ENCODE measurements at regions not wholly inside any gene's neighbourhood (a gene's known extent, or its start where the extent isn't known, plus 50 kb on each side); places are given as distances from the start of the nearest gene placed in this dataset.
"Not testable (repeated sequence)": the region's sequence is repeated elsewhere in the genome, so short reads cannot be mapped to it uniquely, and the experiment has no call there.

DNA sequence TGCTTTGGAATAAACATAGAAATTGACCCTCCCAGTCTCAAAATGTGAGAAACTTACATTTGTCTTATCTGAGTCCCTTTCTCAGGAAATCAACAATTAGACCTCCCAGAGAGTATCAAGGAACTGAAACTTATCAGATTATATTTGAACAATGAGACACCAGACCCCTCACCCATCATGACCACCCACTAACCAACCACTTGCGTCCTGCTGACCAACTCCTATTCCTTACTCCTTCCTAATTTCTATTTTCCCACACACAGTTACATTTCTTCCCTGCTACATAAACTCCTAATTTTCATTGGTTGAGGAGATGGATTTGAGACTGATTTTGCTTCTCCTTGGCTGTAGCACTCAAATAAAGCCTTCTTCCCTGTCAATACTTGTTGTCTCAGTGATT is 97.9 kb downstream of the TPBG start:
- no peak overlapping the region for H2AFZ ChIP-seq (ENCODE audit: low read depth, low read length)
- H3K4me3 ChIP-seq (ENCODE audit: insufficient read depth, low read depth, low read length), result no peak overlapping the region
- H3K79me2 ChIP-seq (ENCODE audit: insufficient read depth, low read length), result no peaks in the 10 kb centered on the region
- no peak overlapping the region for H3K4me3 Mint-ChIP-seq (ENCODE audit: unreplicated experiment)
- no peaks in the 10 kb centered on the region for H3K27me3 ChIP-seq (ENCODE audit: insufficient read depth, low read length)
- no peak overlapping the region for H3K4me2 ChIP-seq (ENCODE audit: low read length)
- H3K4me1 Mint-ChIP-seq (ENCODE audit: low read depth, unreplicated experiment), result no peaks in the 10 kb centered on the region
- no peaks in the 10 kb centered on the region for H3K36me3 ChIP-seq (ENCODE audit: insufficient read depth, low read length)
- H3K4me1 ChIP-seq (ENCODE audit: insufficient read depth, low read length), result no peaks in the 10 kb centered on the region
- peaks cover 6% of the 10 kb centered on the region for H3K9me3 ChIP-seq (ENCODE audit: insufficient read depth, low read depth, low read length)
- FAIRE-seq (no peak), DNase-seq (ENCODE audit: low read depth) (no peak)
- no peak overlapping the region for H3K27ac ChIP-seq (ENCODE audit: low read depth, low read length)
- no peak overlapping the region for H3K9ac ChIP-seq (ENCODE audit: low read length)
- no peak for TF ChIP-seq EZH2 (IDR thresholded peaks at IDR 0.05; ENCODE audit: insufficient read depth, low read length)
- TF ChIP-seq, protein P1, sequence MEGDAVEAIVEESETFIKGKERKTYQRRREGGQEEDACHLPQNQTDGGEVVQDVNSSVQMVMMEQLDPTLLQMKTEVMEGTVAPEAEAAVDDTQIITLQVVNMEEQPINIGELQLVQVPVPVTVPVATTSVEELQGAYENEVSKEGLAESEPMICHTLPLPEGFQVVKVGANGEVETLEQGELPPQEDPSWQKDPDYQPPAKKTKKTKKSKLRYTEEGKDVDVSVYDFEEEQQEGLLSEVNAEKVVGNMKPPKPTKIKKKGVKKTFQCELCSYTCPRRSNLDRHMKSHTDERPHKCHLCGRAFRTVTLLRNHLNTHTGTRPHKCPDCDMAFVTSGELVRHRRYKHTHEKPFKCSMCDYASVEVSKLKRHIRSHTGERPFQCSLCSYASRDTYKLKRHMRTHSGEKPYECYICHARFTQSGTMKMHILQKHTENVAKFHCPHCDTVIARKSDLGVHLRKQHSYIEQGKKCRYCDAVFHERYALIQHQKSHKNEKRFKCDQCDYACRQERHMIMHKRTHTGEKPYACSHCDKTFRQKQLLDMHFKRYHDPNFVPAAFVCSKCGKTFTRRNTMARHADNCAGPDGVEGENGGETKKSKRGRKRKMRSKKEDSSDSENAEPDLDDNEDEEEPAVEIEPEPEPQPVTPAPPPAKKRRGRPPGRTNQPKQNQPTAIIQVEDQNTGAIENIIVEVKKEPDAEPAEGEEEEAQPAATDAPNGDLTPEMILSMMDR (IDR thresholded peaks at IDR 0.05; ENCODE audit: insufficient read depth, low read depth, low read length), result no peak
- no peaks in the 10 kb centered on the region for H3K27me3 Mint-ChIP-seq (ENCODE audit: low read depth, unreplicated experiment)
- H3K27ac Mint-ChIP-seq (ENCODE audit: unreplicated experiment), result no peak overlapping the region
- H3K36me3 Mint-ChIP-seq (ENCODE audit: low read depth, unreplicated experiment), result no peaks in the 10 kb centered on the region
- H3K9me3 Mint-ChIP-seq (ENCODE audit: unreplicated experiment), result peaks cover 7% of the 10 kb centered on the region
- H4K20me1 ChIP-seq (ENCODE audit: insufficient read depth, low read length), result no peaks in the 10 kb centered on the region

DNA sequence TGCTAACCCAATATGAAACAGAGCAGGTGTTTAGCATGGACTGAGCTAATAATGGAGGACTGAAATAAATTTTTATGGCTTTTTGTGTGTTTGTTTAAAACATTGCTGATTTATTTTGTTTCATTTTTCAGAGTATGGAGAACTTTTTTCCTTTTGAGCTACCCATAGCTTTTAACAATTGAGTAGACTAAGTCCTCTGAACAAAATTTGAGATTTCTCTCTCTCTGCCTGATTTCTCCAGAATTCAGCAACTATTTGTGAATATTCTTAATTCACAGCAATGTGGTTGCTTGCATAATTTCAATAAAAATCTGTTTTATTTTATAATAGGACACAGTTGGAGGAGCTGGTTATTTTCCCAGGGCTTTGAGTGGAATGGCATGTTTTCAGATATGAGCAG is 103.7 kb downstream of the TPBG start:
- no peak overlapping the region for H2AFZ ChIP-seq (ENCODE audit: low read depth, low read length)
- Mint-ChIP-seq H3K4me3 (ENCODE audit: unreplicated experiment) (no peak overlapping the region), H3K27me3 (ENCODE audit: low read depth, unreplicated experiment) (no peaks in the 10 kb centered on the region), H3K27ac (ENCODE audit: unreplicated experiment) (no peak overlapping the region), H3K36me3 (ENCODE audit: low read depth, unreplicated experiment) (no peaks in the 10 kb centered on the region), H3K9me3 (ENCODE audit: unreplicated experiment) (peaks cover 17% of the 10 kb centered on the region), H3K4me1 (ENCODE audit: low read depth, unreplicated experiment) (no peaks in the 10 kb centered on the region)
- H3K9me3 ChIP-seq (ENCODE audit: insufficient read depth, low read depth, low read length), result peaks cover 3% of the 10 kb centered on the region
- no peaks in the 10 kb centered on the region for H3K36me3 ChIP-seq (ENCODE audit: insufficient read depth, low read length)
- H3K4me3 ChIP-seq (ENCODE audit: insufficient read depth, low read depth, low read length), result no peak overlapping the region
- FAIRE-seq (no peak), DNase-seq (ENCODE audit: low read depth) (no peak)
- TF ChIP-seq EZH2 (IDR thresholded peaks at IDR 0.05; ENCODE audit: insufficient read depth, low read length), result no peak
- no peaks in the 10 kb centered on the region for H3K79me2 ChIP-seq (ENCODE audit: insufficient read depth, low read length)
- H3K27ac ChIP-seq (ENCODE audit: low read depth, low read length), result no peak overlapping the region
- H3K27me3 ChIP-seq (ENCODE audit: insufficient read depth, low read length), result no peaks in the 10 kb centered on the region
- H3K4me2 ChIP-seq (ENCODE audit: low read length), result no peak overlapping the region
- no peaks in the 10 kb centered on the region for H3K4me1 ChIP-seq (ENCODE audit: insufficient read depth, low read length)
- H4K20me1 ChIP-seq (ENCODE audit: insufficient read depth, low read length), result no peaks in the 10 kb centered on the region
- no peak overlapping the region for H3K9ac ChIP-seq (ENCODE audit: low read length)

DNA sequence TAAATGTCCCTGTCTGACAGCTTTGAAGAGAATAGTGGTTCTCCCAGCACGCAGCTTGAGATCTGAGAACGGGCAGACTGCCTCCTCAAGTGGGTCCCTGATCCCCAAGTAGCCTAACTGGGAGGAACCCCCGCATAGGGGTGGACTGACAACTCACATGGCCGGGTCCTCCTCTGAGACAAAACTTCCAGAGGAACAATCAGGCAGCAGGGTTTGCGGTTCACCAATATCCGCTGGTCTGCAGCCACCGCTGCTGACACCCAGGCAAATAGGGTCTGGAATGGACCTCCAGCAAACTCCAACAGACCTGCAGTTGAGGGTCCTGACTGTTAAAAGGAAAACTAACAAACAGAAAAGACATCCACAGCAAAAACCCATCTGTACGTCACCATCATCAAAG is 106.5 kb downstream of the TPBG start:
- H3K4me3 Mint-ChIP-seq (ENCODE audit: unreplicated experiment); H3K9me3 ChIP-seq (ENCODE audit: insufficient read depth, low read depth, low read length); H3K9ac ChIP-seq (ENCODE audit: low read length); H3K27ac Mint-ChIP-seq (ENCODE audit: unreplicated experiment); FAIRE-seq; H3K4me2 ChIP-seq (ENCODE audit: low read length); H3K27ac ChIP-seq (ENCODE audit: low read depth, low read length); H3K4me1 ChIP-seq (ENCODE audit: insufficient read depth, low read length); H4K20me1 ChIP-seq (ENCODE audit: insufficient read depth, low read length); H3K4me1 Mint-ChIP-seq (ENCODE audit: low read depth, unreplicated experiment); H3K36me3 Mint-ChIP-seq (ENCODE audit: low read depth, unreplicated experiment); H3K4me3 ChIP-seq (ENCODE audit: insufficient read depth, low read depth, low read length); H3K79me2 ChIP-seq (ENCODE audit: insufficient read depth, low read length); H3K36me3 ChIP-seq (ENCODE audit: insufficient read depth, low read length); DNase-seq (ENCODE audit: low read depth); H3K27me3 Mint-ChIP-seq (ENCODE audit: low read depth, unreplicated experiment); H3K27me3 ChIP-seq (ENCODE audit: insufficient read depth, low read length); H2AFZ ChIP-seq (ENCODE audit: low read depth, low read length): not testable (repeated sequence)
- H3K9me3 Mint-ChIP-seq (ENCODE audit: unreplicated experiment), result peaks cover 17% of the 10 kb centered on the region

DNA sequence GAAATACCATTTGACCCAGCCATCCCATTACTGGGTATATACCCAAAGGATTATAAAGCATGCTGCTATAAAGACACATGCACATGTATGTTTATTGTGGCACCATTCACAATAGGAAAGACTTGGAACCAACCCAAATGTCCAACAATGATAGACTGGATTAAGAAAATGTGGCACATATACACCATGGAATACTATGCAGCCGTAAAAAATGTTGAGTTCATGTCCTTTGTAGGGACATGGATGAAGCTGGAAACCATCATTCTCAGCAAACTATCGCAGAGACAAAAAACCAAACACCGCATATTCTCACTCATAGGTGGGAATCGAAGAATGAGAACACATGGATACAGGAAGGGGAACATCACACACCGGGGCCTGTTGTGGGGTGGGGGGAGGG is 111.5 kb downstream of the TPBG start:
- not testable (repeated sequence) for H3K79me2 ChIP-seq (ENCODE audit: insufficient read depth, low read length); H4K20me1 ChIP-seq (ENCODE audit: insufficient read depth, low read length); H3K4me1 ChIP-seq (ENCODE audit: insufficient read depth, low read length); FAIRE-seq; H3K27me3 ChIP-seq (ENCODE audit: insufficient read depth, low read length); H3K4me1 Mint-ChIP-seq (ENCODE audit: low read depth, unreplicated experiment); H3K9me3 Mint-ChIP-seq (ENCODE audit: unreplicated experiment); H3K4me3 Mint-ChIP-seq (ENCODE audit: unreplicated experiment); H3K4me3 ChIP-seq (ENCODE audit: insufficient read depth, low read depth, low read length); H3K4me2 ChIP-seq (ENCODE audit: low read length); H3K27me3 Mint-ChIP-seq (ENCODE audit: low read depth, unreplicated experiment); H3K9ac ChIP-seq (ENCODE audit: low read length); H3K36me3 Mint-ChIP-seq (ENCODE audit: low read depth, unreplicated experiment); H3K36me3 ChIP-seq (ENCODE audit: insufficient read depth, low read length); H2AFZ ChIP-seq (ENCODE audit: low read depth, low read length); DNase-seq (ENCODE audit: low read depth); H3K9me3 ChIP-seq (ENCODE audit: insufficient read depth, low read depth, low read length); H3K27ac ChIP-seq (ENCODE audit: low read depth, low read length); H3K27ac Mint-ChIP-seq (ENCODE audit: unreplicated experiment)
